HL-60 (cell line): ENCODE measurements at regions not wholly inside any gene's neighbourhood (a gene's known extent, or its start where the extent isn't known, plus 50 kb on each side); places are given as distances from the start of the nearest gene placed in this dataset.

Source experiments
- CTCF ChIP-seq: IDR thresholded peaks from one replicate; pipeline ENCODE4 v1.5.1; 2011; ENCODE audit warnings: low read length, control low read depth, inconsistent platforms; ENCODE audit not compliant: insufficient read depth
- POLR2AphosphoS5 ChIP-seq: IDR thresholded peaks from 2 replicates; pipeline ENCODE4 v1.6.1; 2012; ENCODE audit warnings: low read depth
- REST ChIP-seq: IDR thresholded peaks from 2 replicates; pipeline ENCODE4 v1.6.1; 2012; ENCODE audit warnings: low read depth; ENCODE audit not compliant: insufficient replicate concordance

- TF ChIP-seq CTCF (no peak), REST (no peak), POLR2AphosphoS5 (no peak)
These were observed 278.1 kb downstream of the LMX1A start for GRCh38 chr1:165078391-165078790.
